ENCODE measurements at regions not wholly inside any gene's neighbourhood (a gene's known extent, or its start where the extent isn't known, plus 50 kb on each side); places are given as distances from the start of the nearest gene placed in this dataset.

GRCh38 chr4:90007494-90008167, 113.0 kb downstream of the MMRN1 start:
- DNase-seq (ENCODE audit: low spot score) = no peak

GRCh38 chr4:90012918-90013317, 114.3 kb upstream of the CCSER1 start:
- no peak for DNase-seq (ENCODE audit: low spot score)

- DNase-seq (ENCODE audit: low spot score) = no peak
These were observed 102.7 kb upstream of the CCSER1 start for GRCh38 chr4:90024519-90024918.

GRCh38 chr4:90025248-90025647, 101.9 kb upstream of the CCSER1 start:
- DNase-seq (ENCODE audit: low spot score) = peak; percentile 45

- no peak for DNase-seq (ENCODE audit: low spot score)
These were observed 99.6 kb upstream of the CCSER1 start for GRCh38 chr4:90027565-90027964.

- DNase-seq (ENCODE audit: low spot score) = no peak
These were observed 98.7 kb upstream of the CCSER1 start for GRCh38 chr4:90028460-90028859.

GRCh38 chr4:90030202-90030601, 97.0 kb upstream of the CCSER1 start:
- DNase-seq (ENCODE audit: low spot score) = no peak

GRCh38 chr4:90030953-90031352, 96.2 kb upstream of the CCSER1 start:
- DNase-seq (ENCODE audit: low spot score) = peak; percentile 22

- no peak for DNase-seq (ENCODE audit: low spot score)
These were observed 88.1 kb upstream of the CCSER1 start for GRCh38 chr4:90039122-90039521.

GRCh38 chr4:90051999-90052398, 75.2 kb upstream of the CCSER1 start:
- no peak for DNase-seq (ENCODE audit: low spot score)

- no peak for DNase-seq (ENCODE audit: low spot score)
These were observed 70.1 kb upstream of the CCSER1 start for GRCh38 chr4:90057091-90057490.

GRCh38 chr4:90060039-90060438, 67.2 kb upstream of the CCSER1 start:
- no peak for DNase-seq (ENCODE audit: low spot score)

- DNase-seq (ENCODE audit: low spot score) = no peak
These were observed 65.3 kb upstream of the CCSER1 start for GRCh38 chr4:90061881-90062280.

GRCh38 chr4:90064196-90064595, 63.0 kb upstream of the CCSER1 start:
- DNase-seq (ENCODE audit: low spot score) = no peak

- peak; percentile 13 for DNase-seq (ENCODE audit: low spot score)
These were observed 58.0 kb upstream of the CCSER1 start for GRCh38 chr4:90069151-90069550.

GRCh38 chr4:90071289-90072235, 55.6 kb upstream of the CCSER1 start:
- DNase-seq (ENCODE audit: low spot score) = no peak

GRCh38 chr4:90074322-90074886, 52.8 kb upstream of the CCSER1 start:
- DNase-seq (ENCODE audit: low spot score) = no peak

All from RKO (cell line).